ENCODE measurements at regions not wholly inside any gene's neighbourhood (a gene's known extent, or its start where the extent isn't known, plus 50 kb on each side); places are given as distances from the start of the nearest gene placed in this dataset.

DNA sequence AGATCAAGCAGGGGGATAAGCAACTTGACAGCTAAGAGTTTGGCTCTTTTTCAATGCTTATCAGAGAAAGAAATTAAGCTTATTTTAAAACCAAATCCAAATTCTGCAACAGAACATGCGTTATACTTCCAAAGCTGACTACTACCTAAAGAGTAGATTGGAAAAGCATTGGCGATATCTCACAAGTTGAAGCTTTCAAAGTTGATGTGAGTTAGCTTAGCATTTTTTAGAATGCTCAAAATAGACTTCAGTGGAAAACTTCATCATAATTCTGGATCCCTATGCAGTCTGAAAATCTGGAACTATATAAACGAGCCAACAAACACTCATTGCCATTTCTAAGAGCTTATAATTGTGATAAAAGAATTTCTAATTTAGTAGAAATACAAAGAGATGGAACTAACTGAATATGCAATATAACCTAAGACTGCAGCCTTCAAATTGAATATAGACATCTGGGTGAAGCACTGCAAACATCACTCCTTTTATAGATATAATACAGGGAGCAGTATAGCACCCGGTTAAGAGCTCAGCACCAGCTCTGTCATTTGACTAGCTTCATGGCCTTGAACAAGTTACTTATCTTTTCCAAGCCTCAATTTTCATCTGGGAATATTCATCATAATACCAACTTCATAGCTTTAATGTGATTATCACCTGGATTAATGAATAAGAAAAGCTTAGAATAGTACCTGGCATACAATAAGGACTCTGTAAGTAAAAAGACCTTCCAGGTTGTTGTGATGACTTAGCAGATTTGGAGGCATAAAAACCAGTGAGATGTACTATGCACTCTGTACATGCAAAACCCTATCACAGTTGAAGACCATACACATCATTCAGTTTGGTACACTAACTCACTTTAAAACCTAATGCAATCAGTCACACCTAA, 242.7 kb upstream of the TTC14 start:
- H3K4me3 ChIP-seq (ENCODE audit: low read depth, low read length), result no peak overlapping the region
- TF ChIP-seq, protein P1, sequence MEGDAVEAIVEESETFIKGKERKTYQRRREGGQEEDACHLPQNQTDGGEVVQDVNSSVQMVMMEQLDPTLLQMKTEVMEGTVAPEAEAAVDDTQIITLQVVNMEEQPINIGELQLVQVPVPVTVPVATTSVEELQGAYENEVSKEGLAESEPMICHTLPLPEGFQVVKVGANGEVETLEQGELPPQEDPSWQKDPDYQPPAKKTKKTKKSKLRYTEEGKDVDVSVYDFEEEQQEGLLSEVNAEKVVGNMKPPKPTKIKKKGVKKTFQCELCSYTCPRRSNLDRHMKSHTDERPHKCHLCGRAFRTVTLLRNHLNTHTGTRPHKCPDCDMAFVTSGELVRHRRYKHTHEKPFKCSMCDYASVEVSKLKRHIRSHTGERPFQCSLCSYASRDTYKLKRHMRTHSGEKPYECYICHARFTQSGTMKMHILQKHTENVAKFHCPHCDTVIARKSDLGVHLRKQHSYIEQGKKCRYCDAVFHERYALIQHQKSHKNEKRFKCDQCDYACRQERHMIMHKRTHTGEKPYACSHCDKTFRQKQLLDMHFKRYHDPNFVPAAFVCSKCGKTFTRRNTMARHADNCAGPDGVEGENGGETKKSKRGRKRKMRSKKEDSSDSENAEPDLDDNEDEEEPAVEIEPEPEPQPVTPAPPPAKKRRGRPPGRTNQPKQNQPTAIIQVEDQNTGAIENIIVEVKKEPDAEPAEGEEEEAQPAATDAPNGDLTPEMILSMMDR (IDR thresholded peaks at IDR 0.05; ENCODE audit: low read depth, low read length, missing control alignments), result no peak
- DNase-seq (ENCODE audit: low read depth), result no peak

DNA sequence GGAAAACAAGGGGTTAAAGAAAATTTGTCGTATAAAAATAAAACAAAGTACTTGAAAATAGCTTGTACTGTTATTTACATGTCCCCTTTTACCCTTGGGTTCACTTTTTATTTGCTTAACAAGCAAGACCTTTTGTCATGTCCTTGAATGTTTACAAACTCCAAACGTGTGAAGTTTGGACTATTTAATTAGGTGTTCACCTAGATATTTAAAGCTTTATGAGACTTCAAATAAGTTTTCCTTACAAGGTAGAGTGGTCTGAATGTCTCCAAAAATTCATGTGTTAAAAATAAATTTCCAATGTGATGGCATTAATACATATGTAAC, 242.0 kb upstream of the TTC14 start:
- DNase-seq (ENCODE audit: low read depth), result no peak
- TF ChIP-seq, protein P1 (IDR thresholded peaks at IDR 0.05; ENCODE audit: low read depth, low read length, missing control alignments), result no peak
- no peak overlapping the region for H3K4me3 ChIP-seq (ENCODE audit: low read depth, low read length)

DNA sequence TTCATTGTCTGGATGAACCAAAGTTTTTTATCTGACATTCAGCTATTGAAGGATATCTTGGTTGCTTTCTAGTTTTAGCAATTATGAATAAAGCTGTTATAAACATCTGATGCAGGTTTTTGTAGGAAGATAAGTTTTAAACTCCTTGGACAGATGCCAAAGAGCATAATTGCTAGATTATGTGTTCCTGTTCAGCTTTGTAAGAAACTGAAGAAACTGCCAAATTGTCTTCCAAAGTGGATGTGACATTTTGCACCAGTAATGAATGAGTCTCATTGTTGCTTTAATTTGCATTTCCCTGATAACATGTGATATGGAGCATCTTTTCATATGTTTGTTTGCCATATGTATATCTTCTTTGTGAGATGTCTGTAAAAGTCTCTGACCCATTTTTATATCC, 239.9 kb upstream of the TTC14 start:
- TF ChIP-seq, protein P1 (IDR thresholded peaks at IDR 0.05; ENCODE audit: low read depth, low read length, missing control alignments), result no peak
- no peak for DNase-seq (ENCODE audit: low read depth)
- no peak overlapping the region for H3K4me3 ChIP-seq (ENCODE audit: low read depth, low read length)

DNA sequence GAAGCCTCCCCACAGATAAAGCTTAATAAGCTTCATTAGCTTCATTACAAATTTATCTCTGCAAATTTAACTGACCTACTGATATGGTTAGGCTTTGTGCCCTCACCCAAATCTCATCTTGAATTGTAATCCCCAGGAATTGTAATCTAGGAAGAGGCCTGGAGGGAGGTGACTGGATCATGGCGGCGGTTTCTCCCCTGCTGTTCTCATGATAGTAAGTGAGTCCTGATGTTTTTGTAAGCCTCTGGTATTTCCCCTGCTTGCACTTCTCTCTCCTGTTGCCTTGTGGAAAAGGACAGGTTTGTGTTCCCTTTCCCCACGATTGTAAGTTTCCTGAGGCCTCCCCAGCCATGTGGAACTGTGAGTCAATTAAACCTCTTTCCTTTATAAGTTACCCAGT, 226.1 kb upstream of the TTC14 start:
- TF ChIP-seq, protein P1 (IDR thresholded peaks at IDR 0.05; ENCODE audit: low read depth, low read length, missing control alignments), result no peak
- DNase-seq (ENCODE audit: low read depth), result no peak
- no peak overlapping the region for H3K4me3 ChIP-seq (ENCODE audit: low read depth, low read length)

DNA sequence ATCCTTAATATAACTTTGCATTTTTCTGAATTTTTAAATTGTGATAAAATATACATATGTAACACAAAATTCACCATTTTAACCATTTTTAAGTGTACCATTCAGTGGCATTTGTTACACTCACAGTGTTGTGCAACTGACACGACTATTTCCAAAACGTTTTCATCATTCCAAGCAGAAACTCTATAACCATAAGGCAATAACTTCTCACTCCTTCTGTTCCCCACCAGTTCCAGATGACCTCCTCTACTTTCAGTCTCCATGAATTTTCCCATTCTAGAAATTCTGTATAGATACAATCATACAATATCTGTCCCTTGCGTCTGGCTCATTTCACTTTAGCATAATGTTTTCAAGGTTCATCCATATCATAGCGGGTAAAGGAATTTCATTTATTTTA, 223.5 kb upstream of the TTC14 start:
- H3K4me3 ChIP-seq (ENCODE audit: low read depth, low read length), result no peak overlapping the region
- TF ChIP-seq, protein P1 (IDR thresholded peaks at IDR 0.05; ENCODE audit: low read depth, low read length, missing control alignments), result no peak
- DNase-seq (ENCODE audit: low read depth), result no peak

DNA sequence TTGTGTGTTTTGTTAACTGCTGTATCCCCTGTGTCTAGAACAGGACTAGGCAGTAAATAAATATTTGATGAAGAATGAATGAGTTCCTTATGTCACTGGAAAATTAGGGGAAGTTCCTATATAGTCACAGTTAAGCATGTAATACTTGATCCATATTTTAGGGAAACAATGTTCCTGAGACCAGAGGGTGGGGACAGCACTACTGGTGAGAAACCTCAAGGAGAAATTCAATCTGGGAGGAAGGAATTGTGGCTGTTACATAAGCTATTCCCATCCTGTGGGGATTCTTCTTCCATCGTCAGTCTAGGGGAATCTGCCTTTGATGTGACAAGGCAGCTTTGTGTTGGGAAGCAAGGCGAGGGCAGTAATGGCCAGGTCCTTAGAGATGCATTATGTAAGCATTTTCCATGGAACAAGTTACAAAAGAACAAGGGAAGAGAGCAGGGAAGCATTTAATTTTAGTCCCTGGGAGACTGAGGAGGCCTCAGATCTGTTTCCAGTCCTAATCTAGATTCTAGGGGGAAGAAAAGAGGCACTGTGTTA, 219.3 kb upstream of the TTC14 start:
- no peak for DNase-seq (ENCODE audit: low read depth)
- TF ChIP-seq, protein P1 (IDR thresholded peaks at IDR 0.05; ENCODE audit: low read depth, low read length, missing control alignments), result no peak
- no peak overlapping the region for H3K4me3 ChIP-seq (ENCODE audit: low read depth, low read length)
